SKM-1 (cell line): ENCODE measurements at regions not wholly inside any gene's neighbourhood (a gene's known extent, or its start where the extent isn't known, plus 50 kb on each side); places are given as distances from the start of the nearest gene placed in this dataset.

Experiments
- DNase-seq: peaks from one replicate; lab custom pipeline; 2025; ENCODE audit not compliant: unreplicated experiment; lab: John Stamatoyannopoulos, UW

DNA sequence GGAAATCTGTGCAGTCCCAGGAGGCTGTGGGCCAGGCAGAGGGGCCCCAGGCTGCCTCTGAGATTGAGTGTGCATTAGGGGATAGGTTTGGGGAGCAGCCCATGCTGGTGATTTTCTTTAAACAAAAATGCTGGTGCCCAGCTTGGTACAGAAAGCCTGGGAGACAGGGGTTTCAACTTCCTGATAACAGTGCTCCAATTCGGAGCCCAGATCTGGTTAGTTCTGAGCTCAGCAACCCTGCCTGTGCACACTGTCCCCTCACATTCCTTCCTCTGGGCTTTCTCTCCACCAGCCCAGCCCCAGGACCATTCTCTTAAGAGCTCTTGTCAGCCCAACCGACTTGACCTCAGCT is 379.2 kb upstream of the ZMIZ1 start:
- DNase-seq = no peak

DNA sequence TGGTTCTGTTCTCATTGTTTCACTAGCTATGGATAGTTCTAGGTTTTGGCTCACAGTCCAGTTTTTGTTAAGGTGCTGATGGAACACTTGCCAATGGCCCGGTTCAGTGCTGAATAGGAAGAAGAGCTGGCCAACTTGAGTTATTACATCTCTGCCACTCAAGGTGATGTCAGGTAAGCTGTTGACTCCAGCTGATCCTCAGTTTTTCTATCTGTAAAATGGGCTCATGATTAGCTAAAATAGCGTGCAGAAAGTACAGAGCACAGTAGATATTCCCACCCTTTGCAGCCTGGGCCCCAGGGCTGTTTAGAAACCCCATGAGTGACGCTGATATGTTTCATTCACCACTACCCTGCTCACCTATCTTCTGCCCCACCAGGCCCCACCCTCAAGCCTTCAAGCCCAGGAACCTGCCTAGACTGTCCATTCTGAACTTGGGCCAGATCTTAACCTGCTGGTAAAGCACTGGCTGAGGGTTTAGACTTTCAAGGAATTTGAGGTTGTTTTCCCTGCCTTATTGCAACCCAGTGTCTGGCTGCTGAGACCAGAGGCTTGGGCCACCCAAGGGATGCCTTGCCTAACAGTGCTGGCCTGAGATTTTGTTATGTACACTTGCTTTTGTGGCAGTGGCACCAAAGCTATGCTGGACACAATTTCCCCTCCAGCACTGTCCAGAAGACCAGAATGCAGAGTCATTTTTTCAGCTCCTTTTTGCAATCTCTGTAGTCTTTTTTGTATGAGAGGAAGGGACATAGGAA is 378.2 kb upstream of the ZMIZ1 start:
- no peak for DNase-seq

DNA sequence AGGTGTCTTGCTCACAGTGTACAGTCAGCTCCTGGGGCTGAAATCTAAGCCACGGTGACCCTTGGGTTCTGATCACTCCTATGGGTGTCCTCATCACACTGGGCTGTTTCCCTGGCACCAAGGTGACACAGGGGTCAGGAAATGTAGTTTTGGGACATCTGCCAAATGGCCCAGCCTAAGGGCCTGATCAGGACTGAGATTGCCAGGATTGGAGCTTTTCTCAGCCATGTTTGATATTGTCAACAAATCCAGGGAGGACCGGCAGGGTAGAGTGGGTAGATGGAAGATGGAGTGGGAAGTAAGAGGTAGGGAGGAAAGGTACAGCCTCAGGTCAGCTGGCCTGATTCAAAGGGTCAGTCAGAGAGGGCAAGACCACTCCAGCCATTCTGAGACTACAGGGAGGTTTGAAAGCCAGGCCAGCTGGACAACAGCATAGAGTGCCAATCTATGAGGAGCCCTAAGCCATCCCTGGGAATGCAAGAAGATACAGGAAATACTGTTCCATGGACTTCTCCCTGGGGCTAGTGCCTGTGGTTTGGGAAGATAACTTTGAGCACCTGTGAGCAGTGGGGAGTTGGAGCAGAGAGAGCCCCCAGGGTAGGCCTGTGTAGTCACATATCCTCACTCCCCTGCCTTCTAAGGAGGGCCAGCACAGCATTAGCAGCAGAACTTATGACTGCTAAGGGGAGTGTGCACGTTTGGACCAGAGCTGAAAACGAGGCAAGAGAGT is 377.3 kb upstream of the ZMIZ1 start:
- DNase-seq = no peak

DNA sequence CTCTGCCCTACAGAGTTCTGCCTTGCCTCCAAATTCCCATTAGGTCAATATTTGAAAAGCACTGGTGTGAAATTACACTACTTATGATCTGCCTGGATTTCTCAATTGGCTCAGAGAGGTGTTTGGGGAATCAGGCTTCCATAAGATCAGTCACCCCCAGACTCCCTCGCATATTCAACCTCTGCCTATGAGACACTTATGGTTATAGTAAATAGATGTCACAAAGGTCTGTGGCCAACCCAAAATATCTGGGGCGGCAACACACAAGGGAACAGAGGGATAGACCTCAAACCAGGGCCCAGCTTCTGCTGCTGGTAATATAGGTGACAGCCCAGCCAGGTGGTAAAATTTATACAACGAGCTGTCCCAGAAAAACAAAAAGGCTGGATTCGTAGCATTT is 376.7 kb upstream of the ZMIZ1 start:
- DNase-seq = no peak

DNA sequence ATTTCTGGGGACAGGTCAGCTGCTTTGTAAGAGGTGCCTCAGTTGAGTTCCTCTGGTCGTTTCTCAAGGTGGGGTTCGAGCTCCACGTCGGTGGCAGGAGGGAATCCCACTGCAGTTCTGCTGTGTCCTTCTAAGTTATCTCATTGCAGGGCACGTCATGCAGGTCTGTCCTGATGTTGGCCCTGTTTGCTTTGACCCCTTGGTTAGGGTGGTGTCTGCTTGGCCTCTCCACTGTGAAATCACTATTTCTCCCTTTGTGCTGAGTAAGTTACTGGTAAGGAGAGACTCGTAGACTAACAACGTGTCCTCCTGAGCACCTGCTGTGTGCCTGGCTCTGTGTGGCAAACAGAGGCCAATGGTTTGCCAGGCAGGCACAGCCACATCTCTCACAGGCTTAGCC is 372.9 kb upstream of the ZMIZ1 start:
- DNase-seq = no peak

DNA sequence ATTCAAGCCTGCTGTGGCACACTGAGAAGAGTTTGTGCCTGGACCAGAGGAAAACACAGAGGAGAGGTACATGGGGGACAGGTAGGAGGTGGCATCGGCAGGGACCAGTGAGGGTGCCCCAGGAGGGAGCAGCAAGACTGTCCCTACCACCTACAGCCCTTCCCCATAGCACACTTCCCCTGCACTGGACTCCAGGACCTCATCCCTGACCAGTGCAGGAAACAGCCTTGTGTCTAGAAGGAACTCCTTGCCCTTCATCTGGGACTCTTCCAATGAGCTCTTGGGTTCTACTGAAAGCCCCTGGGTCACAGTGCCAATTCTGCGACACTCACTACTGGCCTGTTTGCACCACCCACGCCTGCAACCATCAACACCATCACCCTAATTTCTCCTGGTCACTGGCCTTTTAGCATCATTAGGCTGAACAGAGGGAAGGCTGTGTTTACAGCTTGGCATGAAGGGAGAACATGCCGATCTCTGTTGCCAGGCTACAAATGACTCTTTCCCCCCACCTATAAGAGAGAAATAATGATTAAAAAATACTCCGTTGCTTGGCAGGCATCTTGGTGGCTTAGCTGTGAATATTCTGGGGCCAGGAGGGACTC is 371.9 kb upstream of the ZMIZ1 start:
- DNase-seq = no peak

DNA sequence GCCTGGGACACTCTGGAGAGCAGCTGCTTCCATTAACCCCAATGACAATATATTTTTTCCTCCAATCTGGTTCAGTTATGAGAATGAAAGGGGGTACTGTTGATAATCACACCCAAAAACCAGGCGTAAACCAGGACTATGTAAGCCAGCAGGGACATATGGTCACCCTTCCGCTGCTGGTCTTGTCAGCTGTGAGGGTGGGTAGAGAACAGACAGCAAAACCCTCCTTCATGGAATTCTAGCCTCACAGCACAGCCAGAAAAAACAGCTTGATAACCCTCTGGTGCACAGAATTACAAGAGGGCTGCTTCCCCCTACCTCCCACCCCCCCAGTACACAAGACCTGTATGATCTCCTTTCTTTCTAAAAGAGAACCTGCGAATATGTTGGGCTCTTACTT is 368.8 kb upstream of the ZMIZ1 start:
- no peak for DNase-seq

DNA sequence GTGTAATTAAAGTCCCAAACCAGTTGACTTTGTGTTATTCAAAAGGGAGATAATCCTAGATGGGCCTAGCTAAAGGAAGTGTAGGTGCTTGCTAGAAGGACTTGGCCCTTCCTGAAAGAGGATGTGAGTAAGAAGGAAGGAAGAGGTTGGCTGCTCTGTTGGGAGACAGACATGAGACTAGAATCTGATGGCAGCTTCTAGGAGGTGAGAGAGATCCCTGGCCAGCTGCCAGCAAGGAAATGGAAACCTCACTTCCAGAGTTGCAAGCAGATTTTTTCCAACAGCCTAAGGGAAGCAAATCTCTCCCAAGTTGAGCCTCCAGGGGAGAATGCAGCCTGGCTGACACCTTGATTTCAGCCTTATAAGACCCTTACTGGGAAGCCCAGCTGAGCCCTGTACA is 368.4 kb upstream of the ZMIZ1 start:
- DNase-seq = peak; percentile 33

DNA sequence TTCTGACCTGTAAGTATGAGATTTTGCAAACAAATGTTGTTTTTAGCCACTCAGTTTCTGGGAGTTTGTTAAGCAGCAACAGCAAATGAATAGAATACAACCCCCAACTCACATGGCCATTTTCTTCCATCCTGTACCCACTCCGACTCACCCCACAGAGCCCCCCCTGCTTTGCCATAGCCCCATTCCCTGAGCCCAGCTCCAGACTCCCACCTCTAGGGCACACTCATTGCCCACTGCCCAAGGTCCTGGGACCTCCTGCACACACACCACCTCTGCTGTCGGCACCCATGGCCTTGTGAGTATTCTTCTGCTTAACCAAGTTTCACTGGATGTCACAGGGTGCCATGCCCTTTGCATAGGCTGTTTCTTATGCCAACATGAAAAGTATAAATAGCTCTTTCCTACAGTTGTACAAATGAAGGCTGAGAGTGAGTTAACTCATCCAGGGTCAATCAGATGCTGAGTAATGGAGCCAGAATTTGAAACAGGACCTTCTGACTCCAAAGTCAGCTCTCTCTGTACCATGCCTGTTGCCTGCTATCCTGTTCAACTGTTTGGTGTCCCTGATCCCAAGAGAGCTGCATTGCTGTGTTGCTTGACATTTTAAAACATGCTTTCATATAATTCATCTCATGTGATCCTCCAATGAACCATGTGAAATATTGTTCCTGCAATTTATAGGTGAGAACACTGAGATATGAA is 367.8 kb upstream of the ZMIZ1 start:
- no peak for DNase-seq

DNA sequence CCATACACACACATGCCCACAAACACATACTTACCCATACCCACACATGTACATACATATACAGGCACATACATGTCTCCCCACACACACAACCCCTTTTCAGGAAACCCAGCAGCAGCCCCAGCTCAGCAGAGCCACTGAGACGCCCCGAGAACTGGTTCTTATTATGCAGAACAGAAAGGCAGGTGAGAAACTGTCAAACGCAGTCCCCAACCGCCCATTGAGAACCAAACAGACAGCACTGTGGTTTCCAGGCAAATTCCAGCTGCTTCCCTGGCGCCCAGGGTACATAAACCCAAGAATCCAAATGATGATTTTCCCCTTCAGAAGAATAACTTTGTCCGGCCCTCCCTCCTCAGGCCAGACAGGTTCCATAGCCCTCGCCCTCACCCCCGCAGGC is 366.6 kb upstream of the ZMIZ1 start:
- no peak for DNase-seq

DNA sequence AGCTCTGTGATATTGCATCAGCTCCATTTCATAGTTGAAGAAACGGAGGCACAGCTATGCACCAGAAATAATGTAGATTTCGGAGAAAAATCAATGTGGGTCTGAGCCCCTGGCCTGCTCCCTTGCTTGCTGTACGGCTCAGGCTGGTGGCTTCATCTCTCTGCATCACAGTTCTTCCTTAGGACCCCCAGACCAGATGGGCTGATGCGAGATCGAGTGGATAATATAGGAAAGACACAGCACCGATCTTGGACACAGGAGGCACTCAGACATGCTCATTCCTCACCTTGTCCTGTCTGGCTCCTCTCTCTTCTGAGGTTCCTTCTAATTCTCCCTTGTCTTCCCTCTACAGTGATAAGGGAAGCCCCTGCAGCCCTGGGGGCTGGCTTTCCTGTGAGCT is 365.9 kb upstream of the ZMIZ1 start:
- DNase-seq = no peak

DNA sequence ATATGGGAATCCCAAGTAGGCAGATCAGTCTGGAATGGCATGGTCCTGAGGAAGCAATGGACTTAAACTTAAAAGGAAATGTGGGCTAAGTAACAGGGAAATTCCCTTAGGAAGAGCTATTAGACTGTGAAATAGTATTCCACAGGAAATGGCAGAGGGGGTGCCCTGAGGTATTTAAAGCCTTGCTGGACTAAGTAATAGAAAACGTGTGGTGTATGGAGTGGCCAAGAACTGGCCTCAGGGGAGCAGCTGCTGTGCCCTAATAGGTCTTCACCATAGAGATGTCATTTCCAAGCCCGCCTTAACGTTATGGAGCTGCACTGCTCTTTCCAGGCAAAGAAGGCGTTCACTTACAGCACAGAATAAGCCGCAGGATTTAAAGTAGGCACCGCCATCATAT is 365.2 kb upstream of the ZMIZ1 start:
- DNase-seq = no peak

DNA sequence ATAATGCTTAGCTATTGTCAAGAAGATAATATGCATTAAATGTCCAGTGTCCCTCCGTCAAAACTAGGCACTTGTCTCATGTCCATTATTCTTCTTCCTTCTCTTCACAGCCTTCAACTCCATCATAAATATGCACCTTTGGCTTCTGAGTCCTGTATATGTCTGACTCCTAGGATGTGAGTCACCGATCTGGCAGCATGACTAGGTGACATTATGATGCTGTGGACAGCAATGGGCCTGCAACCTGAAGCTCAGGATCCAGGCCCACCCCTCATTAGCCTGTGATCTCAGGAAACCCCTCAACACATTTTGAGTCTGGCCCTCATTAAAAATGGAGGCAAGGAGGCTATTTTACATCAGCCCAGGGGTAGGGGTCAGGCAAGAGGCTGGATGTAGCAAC is 362.5 kb upstream of the ZMIZ1 start:
- DNase-seq = no peak

DNA sequence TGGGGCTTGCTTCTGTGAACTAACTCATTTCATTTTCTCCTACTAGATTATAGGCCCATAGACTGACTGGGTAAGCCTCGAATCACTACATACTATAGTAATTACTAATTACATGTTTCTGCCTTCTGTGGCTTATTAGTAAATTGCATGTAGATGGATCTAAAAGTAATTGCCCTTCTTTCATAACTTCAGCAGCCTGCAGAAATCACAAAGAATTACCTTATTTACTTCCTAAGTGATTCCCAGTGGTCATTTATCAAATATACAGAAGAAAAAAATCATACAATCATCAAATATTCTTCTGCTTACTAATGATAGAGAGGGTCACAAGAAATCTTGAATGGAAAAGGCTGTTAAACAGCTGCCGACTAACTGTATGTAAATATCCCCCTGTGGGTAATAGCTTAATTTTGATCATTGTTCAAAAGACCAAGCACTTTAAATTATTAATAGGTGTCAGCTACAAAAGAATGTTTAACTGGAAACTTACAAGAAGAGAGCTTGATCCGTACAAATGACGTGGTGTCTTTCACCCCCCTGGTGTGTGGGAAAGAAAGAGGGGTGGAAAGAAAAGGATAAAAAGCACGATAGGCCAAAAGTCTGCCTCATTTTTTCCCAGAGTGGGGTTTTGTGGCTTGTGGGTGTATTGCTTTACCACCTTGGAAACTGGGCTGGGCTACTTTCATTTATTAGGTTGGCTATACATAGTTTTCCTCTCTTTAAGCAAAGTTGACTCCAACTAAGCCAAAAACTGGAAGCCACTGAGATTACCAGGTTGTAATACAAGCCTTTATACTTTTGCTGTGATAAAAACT is 361.8 kb upstream of the ZMIZ1 start:
- DNase-seq = no peak

DNA sequence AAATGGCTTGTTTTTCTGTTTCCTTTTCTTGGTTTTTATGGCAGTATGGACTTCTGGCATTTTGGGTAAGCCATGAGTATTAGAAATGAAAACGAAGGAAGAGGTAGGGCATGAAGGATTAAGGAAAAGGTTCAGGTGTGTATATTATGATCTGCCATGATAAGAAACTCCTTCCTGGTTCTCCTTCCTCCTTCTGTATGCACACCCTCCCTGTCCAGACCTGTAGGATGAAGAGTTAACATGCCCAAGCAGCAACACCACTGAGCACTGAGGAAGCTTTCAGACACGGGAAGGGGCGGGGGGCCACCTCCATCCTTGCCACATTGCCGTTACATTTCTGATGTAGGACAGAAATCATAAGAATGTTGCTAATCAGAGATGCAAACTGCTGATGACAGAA is 361.0 kb upstream of the ZMIZ1 start:
- no peak for DNase-seq

DNA sequence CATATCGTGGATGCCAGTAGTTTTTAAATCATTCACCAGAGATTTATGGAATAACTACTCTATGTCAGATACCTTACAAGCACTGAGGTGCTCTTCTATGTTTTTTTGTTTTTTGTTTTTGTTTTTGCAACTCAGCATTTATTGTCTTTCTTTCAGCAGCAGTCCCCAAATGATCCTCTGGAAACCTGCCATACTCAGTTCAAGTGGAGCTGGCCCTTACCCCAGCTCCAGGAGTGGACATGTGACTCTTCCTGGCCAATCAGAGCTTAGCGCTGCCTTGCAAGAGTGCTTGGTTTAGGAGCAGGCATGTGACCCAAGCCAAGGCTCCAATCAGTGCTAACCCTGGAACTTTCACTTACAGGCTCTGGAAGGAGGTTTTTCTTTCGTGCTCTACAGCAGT is 356.6 kb upstream of the ZMIZ1 start:
- no peak for DNase-seq

DNA sequence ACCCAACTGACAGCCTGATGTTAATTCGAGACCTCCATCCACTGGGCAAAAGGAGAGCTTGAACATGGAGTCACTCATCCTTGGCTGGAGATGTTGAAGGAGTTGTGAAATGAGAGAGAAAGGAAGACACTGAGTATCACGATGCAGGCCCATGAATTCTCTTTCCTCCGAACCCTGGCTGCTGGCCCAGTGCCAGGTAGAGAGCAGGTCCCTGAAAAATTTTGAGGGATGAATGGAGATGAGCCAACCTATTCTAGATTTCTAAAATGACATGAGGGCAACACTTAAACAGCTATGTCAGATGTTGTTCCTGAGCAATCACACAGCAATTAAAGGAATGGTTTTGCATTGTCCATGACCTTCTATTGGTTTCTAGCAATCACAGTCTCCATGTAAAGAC is 355.1 kb upstream of the ZMIZ1 start:
- no peak for DNase-seq

DNA sequence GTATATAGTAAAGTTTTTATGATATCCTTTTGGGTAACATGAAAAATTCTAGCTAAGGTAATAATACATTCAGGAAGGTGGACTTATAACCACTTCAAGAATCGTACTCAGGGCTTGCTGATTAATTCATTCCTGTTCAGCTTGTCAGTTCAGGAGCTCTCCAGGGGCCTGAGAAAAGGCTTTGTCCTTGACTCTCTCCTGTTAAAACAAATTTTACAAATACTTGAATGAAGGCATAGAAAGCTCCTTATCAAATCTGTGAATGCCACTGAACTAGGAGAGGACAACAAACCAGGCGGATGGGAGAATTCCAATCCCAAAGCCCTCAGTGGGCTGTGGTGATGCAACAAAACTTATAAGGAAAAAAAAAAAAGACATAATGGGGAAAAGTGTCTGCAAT is 354.5 kb upstream of the ZMIZ1 start:
- DNase-seq = no peak

DNA sequence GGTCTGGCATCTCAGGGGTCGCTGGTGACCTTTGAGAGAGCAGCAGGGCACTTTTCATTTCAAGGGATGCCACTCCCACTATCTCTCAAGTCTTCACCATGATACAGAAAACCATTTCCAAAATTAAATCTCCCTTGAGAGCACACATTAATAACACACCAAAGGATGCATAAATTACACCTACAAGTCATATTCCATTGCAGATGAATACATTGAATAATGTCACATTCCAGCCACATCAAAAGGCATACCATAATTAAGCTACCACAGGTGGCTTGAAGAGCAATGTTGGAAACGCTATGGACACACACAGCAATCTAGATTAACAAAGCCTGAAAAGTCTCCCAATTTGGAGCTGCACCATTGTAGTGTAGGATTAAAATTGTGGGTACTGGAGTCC is 353.3 kb upstream of the ZMIZ1 start:
- no peak for DNase-seq

DNA sequence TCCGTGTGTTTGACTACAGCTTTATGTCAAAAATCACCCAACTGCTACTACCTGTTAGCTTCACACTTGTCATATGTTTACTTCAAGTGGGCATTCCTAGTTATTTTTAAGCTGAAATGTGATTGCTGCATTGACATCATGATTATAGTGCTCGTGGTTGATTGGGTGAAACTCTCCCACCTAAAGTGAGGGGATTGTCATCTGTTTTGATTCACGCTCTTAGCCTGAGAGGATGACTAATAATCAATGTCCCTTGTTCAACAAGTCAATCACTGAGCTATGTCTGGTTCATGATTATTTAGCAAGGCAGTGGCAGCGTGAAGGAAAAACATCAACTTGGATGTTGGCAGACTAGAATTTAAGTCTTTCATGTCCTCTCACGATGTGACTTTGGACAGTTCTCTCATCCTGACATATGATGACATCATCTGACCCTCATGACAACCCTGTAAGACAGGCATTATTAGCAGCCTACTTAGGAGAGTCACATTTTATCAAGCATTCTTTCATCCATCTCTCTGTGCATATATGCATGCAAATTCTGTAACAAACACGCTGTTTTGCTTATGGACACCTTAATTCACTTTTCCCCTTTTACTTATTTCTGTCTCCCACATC is 352.6 kb upstream of the ZMIZ1 start:
- DNase-seq = no peak

DNA sequence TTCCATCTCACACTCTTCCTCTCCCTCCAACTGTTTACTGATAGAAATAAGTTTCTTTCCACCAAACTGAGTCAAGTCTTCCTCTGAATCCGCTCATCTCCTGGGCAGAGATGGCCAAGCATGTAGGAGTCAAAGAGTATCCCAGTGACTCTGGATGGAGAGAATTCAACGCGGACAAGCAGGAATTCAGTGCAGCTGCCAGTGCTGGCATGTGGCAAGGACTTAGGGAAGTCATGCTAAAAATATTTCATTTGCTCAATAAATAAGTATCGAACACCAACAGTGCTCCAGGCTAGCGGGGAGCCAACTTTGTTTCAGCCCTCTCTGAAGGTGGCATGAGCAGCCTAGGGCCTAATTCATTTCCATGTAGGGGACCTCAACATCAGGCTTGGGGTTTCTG is 351.6 kb upstream of the ZMIZ1 start:
- DNase-seq = no peak
